Neural cell (in vitro differentiated cells): ENCODE measurements at regions not wholly inside any gene's neighbourhood (a gene's known extent, or its start where the extent isn't known, plus 50 kb on each side); places are given as distances from the start of the nearest gene placed in this dataset.

Experiments used
- H2AFZ ChIP-seq: fragments of 200-600, 300-800 bp; sonication (generic), shearing (Covaris generic); 2 replicates; pipeline ENCODE4 v1.6.0; 2014; ENCODE audit warnings: low read depth, mild to moderate bottlenecking, antibody characterized with exemption, low read length, moderate library complexity
- H3F3A ChIP-seq: fragments of 200-600 bp; shearing (Covaris generic); 2 replicates; pipeline ENCODE4 v1.6.1; 2016; ENCODE audit warnings: mild to moderate bottlenecking, moderate library complexity, mixed read lengths, antibody characterized with exemption, low read length; ENCODE audit not compliant: insufficient read depth, poor library complexity, severe bottlenecking
- H3K27ac ChIP-seq: fragments of 200-600, 300-800 bp; sonication (generic), shearing (Covaris generic); 2 replicates; pipeline ENCODE4 v1.5.1; 2014; ENCODE audit warnings: mild to moderate bottlenecking, low read length, moderate library complexity
- H3K27me3 ChIP-seq: fragments of 300-800, 200-600 bp; sonication (generic), shearing (Covaris generic); 2 replicates; pipeline ENCODE4 v1.6.0; 2014; ENCODE audit warnings: mild to moderate bottlenecking, low read depth, low read length, moderate library complexity; ENCODE audit not compliant: insufficient read depth
- H3K36me3 ChIP-seq: fragments of 300-800, 200-600 bp; sonication (generic), shearing (Covaris generic); 2 replicates; pipeline ENCODE4 v1.5.1; 2014; ENCODE audit warnings: mild to moderate bottlenecking, antibody characterized with exemption, low read length, moderate library complexity; ENCODE audit not compliant: insufficient read depth
- H3K4me2 ChIP-seq: fragments of 300-800, 200-600 bp; sonication (generic), shearing (Covaris generic); 2 replicates; pipeline ENCODE4 v1.6.0; 2014; ENCODE audit warnings: mild to moderate bottlenecking, low read length
- H3K4me3 ChIP-seq: fragments of 300-800, 200-600 bp; sonication (generic), shearing (Covaris generic); 2 replicates; pipeline ENCODE4 v1.5.1; 2014; ENCODE audit warnings: mild to moderate bottlenecking, low read length, moderate library complexity
- H3K79me2 ChIP-seq: fragments of 200-600 bp; shearing (Covaris generic); replicated peaks from 2 replicates; pipeline ENCODE4 v1.6.0; 2014; ENCODE audit warnings: mild to moderate bottlenecking, low read length, moderate library complexity; ENCODE audit not compliant: insufficient read depth
- H3K9ac ChIP-seq: fragments of 300-800, 200-600 bp; sonication (generic), shearing (Covaris generic); 2 replicates; pipeline ENCODE4 v1.6.1; 2016; ENCODE audit warnings: mild to moderate bottlenecking, low read length, mixed read lengths
- H3K9me2 ChIP-seq: fragments of 200-600 bp; shearing (Covaris generic); 2 replicates; pipeline ENCODE4 v1.6.1; 2016; ENCODE audit warnings: mild to moderate bottlenecking, low read length, mixed read lengths; ENCODE audit not compliant: insufficient read depth
- H3K9me3 ChIP-seq: fragments of 200-600, 300-800 bp; sonication (generic), shearing (Covaris generic); 2 replicates; pipeline ENCODE4 v1.6.1; 2016; ENCODE audit warnings: mild to moderate bottlenecking, mixed run types, low read length, moderate library complexity, mixed read lengths
- H4K20me1 ChIP-seq: fragments of 200-600 bp; shearing (Covaris generic); 2 replicates; pipeline ENCODE4 v1.6.1; 2016; ENCODE audit warnings: mild to moderate bottlenecking, mixed run types; ENCODE audit not compliant: insufficient read depth
- CTCF ChIP-seq: fragments of 450-650 bp; IDR thresholded peaks from 2 replicates; pipeline ENCODE4 v1.5.1; 2014; ENCODE audit warnings: antibody characterized with exemption, mild to moderate bottlenecking, moderate library complexity; ENCODE audit not compliant: poor library complexity, severe bottlenecking
- EP300 ChIP-seq: fragments of 450-650 bp; conservative IDR thresholded peaks from 2 replicates; pipeline ENCODE4 v1.6.1; 2014; ENCODE audit warnings: antibody characterized with exemption, mild to moderate bottlenecking, moderate library complexity; ENCODE audit not compliant: poor library complexity, severe bottlenecking
- EZH2 ChIP-seq: fragments of 200-600, 300-800 bp; shearing (Covaris generic), sonication (generic); IDR thresholded peaks from 2 replicates; pipeline ENCODE4 v1.6.1; 2014; ENCODE audit warnings: antibody characterized with exemption, low read length, borderline replicate concordance, mild to moderate bottlenecking; ENCODE audit not compliant: insufficient read depth, poor library complexity, severe bottlenecking
- MXI1 ChIP-seq: fragments of 450-650 bp; conservative IDR thresholded peaks from 2 replicates; pipeline ENCODE4 v1.6.1; 2014; ENCODE audit warnings: antibody characterized with exemption, mild to moderate bottlenecking; ENCODE audit not compliant: poor library complexity, severe bottlenecking
- POLR2AphosphoS5 ChIP-seq: IDR thresholded peaks from 2 replicates; pipeline ENCODE4 v1.6.1; 2012
- RAD21 ChIP-seq: fragments of 450-650 bp; conservative IDR thresholded peaks from 2 replicates; pipeline ENCODE4 v1.6.1; 2014; ENCODE audit warnings: antibody characterized with exemption, mild to moderate bottlenecking, moderate library complexity
- SMC3 ChIP-seq: fragments of 450-650 bp; conservative IDR thresholded peaks from 2 replicates; pipeline ENCODE4 v1.6.1; 2014; ENCODE audit warnings: antibody characterized with exemption, mild to moderate bottlenecking, moderate library complexity; ENCODE audit not compliant: poor library complexity
- TAF1 ChIP-seq: IDR thresholded peaks from 2 replicates; pipeline ENCODE4 v1.6.1; 2012; ENCODE audit warnings: low read depth
- TF ChIP-seq, protein P1 (sequence below): IDR thresholded peaks from 2 replicates; pipeline ENCODE4 v1.6.1; 2012; ENCODE audit warnings: borderline replicate concordance

DNA sequence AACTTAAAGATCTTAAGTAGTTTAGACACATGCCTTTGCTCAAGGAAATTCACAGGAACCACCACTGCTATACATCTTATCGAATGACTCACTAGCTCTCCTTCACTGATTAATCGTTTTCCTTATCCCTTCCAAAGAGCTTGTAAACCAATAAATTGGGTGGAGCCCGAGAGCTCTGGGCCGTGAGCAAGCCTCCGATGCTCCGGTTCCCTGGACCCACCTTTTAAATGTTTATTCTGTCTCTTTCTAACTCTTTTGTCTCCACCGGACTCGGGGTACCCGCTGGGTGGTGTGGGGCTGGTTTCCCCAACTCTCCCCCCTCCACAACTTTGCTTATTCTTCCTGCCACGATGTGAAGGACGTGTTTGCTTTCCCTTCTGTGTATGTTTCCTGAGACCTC lies 292.9 kb upstream of the TMEFF2 start:
- TF ChIP-seq, protein P1, sequence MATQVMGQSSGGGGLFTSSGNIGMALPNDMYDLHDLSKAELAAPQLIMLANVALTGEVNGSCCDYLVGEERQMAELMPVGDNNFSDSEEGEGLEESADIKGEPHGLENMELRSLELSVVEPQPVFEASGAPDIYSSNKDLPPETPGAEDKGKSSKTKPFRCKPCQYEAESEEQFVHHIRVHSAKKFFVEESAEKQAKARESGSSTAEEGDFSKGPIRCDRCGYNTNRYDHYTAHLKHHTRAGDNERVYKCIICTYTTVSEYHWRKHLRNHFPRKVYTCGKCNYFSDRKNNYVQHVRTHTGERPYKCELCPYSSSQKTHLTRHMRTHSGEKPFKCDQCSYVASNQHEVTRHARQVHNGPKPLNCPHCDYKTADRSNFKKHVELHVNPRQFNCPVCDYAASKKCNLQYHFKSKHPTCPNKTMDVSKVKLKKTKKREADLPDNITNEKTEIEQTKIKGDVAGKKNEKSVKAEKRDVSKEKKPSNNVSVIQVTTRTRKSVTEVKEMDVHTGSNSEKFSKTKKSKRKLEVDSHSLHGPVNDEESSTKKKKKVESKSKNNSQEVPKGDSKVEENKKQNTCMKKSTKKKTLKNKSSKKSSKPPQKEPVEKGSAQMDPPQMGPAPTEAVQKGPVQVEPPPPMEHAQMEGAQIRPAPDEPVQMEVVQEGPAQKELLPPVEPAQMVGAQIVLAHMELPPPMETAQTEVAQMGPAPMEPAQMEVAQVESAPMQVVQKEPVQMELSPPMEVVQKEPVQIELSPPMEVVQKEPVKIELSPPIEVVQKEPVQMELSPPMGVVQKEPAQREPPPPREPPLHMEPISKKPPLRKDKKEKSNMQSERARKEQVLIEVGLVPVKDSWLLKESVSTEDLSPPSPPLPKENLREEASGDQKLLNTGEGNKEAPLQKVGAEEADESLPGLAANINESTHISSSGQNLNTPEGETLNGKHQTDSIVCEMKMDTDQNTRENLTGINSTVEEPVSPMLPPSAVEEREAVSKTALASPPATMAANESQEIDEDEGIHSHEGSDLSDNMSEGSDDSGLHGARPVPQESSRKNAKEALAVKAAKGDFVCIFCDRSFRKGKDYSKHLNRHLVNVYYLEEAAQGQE: no peak
- no peak for TF ChIP-seq POLR2AphosphoS5
- no peak for TF ChIP-seq MXI1
- TF ChIP-seq EP300: no peak
- no peak for TF ChIP-seq SMC3
- TF ChIP-seq TAF1: no peak
- TF ChIP-seq RAD21: no peak
- TF ChIP-seq EZH2: no peak
- TF ChIP-seq CTCF: no peak
- Histone ChIP-seq H3K4me2 (no peak overlapping the region), H3K79me2 (no peaks in the 10 kb centered on the region), H3K27ac (no peak overlapping the region), H2AFZ (no peak overlapping the region), H3K4me3 (no peak overlapping the region), H3K27me3 (no peaks in the 10 kb centered on the region), H4K20me1 (no peaks in the 10 kb centered on the region), H3K36me3 (no peaks in the 10 kb centered on the region), H3K9me2 (no peaks in the 10 kb centered on the region), H3K9me3 (no peaks in the 10 kb centered on the region), H3K9ac (no peak overlapping the region), H3F3A (no peaks in the 10 kb centered on the region)

DNA sequence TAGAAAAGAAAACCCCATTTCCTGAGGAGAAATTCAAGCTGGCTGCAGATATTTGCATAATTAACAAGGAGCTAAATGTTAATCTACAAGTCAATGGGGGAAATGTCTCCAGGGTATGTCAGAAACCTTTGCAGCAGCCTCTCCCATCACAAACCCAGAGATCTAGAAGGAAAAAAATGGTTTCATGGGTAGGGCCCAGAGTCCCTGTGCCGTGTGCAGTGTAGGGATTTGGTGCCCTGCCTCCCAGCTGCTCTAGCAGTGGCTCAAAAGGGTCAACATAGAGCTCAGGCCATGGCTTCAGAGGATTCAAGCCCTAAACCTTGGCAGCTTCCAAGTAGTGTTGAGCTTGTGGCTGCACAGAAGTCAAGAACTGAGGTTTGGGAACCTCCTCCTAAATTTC lies 290.2 kb upstream of the TMEFF2 start:
- Histone ChIP-seq H3K27ac (no peak overlapping the region), H3F3A (no peaks in the 10 kb centered on the region), H3K9me3 (no peaks in the 10 kb centered on the region), H2AFZ (no peak overlapping the region), H3K4me2 (no peak overlapping the region), H4K20me1 (no peaks in the 10 kb centered on the region), H3K36me3 (no peaks in the 10 kb centered on the region), H3K9me2 (no peaks in the 10 kb centered on the region), H3K4me3 (no peak overlapping the region), H3K79me2 (no peaks in the 10 kb centered on the region), H3K27me3 (no peaks in the 10 kb centered on the region), H3K9ac (no peak overlapping the region)
- no peak for TF ChIP-seq RAD21
- TF ChIP-seq SMC3: no peak
- no peak for TF ChIP-seq TAF1
- TF ChIP-seq POLR2AphosphoS5: no peak
- no peak for TF ChIP-seq EZH2
- TF ChIP-seq MXI1: no peak
